Adrenal gland (tissue), 5 donors: ENCODE measurements at regions not wholly inside any gene's neighbourhood (a gene's known extent, or its start where the extent isn't known, plus 50 kb on each side); places are given as distances from the start of the nearest gene placed in this dataset.

Experiments used
- CTCF ChIP-seq, 6 experiments: fragments of 450-650 bp in 4 of 6; fragments of 200-600 bp in 2 of 6; sonication (generic) in 1 of 6; IDR thresholded peaks; 1 replicate in 5 of 6; 2 replicates in 1 of 6; pipeline versions ENCODE4 v1.5.1 to v1.8.0; 2016 to 2021; ENCODE audit warnings: antibody characterized with exemption in 6 of 6, mild to moderate bottlenecking in 2 of 6, moderate library complexity in 1 of 6
- POLR2A ChIP-seq, 2 donors: fragments of 450-650 bp; IDR thresholded peaks; one replicate each; pipeline ENCODE4 v1.6.1; 2017; ENCODE audit warnings: antibody characterized with exemption in 2 of 2, mild to moderate bottlenecking in 2 of 2, moderate library complexity in 1 of 2
- donor health status: DM: no; HTN: no; CAD: no.

DNA sequence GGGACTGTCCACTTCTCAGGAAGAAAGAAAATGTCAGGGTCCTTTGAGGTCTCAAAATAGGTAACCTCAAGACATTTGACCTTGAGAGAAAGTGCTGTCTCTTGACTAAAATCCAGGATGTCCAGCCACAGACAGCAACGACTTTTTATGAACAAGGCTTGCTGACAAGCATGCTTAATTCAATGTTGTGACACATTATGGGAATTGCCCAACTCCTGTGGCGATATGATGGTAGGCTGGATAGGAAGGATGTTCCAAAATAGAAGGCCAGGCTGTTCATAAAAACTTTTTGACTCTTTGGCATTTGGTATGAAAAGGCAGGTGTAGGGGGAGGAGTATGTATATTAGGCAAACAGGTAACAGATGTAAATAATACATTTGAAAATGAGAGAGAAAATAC lies 50.8 kb upstream of the EDNRA start:
- TF ChIP-seq POLR2A (IDR thresholded peaks at IDR 0.05) (no peak), CTCF (IDR thresholded peaks at IDR 0.05) (no peak)
